ENCODE measurements at regions not wholly inside any gene's neighbourhood (a gene's known extent, or its start where the extent isn't known, plus 50 kb on each side); places are given as distances from the start of the nearest gene placed in this dataset.

DNA sequence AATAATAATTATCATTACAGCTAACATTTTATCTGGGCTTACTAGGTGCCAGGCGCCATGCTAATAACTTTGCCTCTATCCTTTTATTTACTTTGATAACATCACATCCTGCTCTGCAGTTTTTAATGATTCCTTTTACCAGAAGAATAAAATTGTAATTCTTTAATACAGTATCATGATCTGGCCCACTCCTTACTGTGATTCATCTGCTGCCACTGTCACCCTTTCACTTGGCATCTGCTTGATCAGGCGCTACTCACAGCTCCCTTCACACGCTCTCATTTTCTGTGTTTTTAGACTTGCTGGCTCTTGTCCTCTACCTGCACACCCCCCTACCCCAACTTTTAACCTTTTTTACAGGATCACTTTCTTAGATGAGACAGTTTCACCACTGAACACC, 167.5 kb downstream of the NTMT2 start:
- TF ChIP-seq, protein P1, sequence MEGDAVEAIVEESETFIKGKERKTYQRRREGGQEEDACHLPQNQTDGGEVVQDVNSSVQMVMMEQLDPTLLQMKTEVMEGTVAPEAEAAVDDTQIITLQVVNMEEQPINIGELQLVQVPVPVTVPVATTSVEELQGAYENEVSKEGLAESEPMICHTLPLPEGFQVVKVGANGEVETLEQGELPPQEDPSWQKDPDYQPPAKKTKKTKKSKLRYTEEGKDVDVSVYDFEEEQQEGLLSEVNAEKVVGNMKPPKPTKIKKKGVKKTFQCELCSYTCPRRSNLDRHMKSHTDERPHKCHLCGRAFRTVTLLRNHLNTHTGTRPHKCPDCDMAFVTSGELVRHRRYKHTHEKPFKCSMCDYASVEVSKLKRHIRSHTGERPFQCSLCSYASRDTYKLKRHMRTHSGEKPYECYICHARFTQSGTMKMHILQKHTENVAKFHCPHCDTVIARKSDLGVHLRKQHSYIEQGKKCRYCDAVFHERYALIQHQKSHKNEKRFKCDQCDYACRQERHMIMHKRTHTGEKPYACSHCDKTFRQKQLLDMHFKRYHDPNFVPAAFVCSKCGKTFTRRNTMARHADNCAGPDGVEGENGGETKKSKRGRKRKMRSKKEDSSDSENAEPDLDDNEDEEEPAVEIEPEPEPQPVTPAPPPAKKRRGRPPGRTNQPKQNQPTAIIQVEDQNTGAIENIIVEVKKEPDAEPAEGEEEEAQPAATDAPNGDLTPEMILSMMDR (conservative IDR thresholded peaks at IDR 0.05): no peak
- TF ChIP-seq ZFX (IDR thresholded peaks at IDR 0.05): no peak
